Osteoblast (primary cell): ENCODE measurements at regions not wholly inside any gene's neighbourhood (a gene's known extent, or its start where the extent isn't known, plus 50 kb on each side); places are given as distances from the start of the nearest gene placed in this dataset.

Source experiments
- DNase-seq: peaks from one replicate; pipeline ENCODE4 v3.0.0; 2011; ENCODE audit warnings: low spot score, mixed read lengths; ENCODE audit not compliant: insufficient read length; ENCODE audit errors: missing footprints
- H2AFZ ChIP-seq: 2 replicates; pipeline ENCODE4 v1.6.0; 2011; ENCODE audit warnings: mild to moderate bottlenecking, low read length
- H3K27ac ChIP-seq: 2 replicates; pipeline ENCODE4 v1.5.1; 2011; ENCODE audit warnings: mild to moderate bottlenecking, low read depth, low read length, moderate library complexity
- H3K27me3 ChIP-seq: 2 replicates; pipeline ENCODE4 v1.6.0; 2012; ENCODE audit warnings: mild to moderate bottlenecking, control low read depth, inconsistent platforms, low read length, moderate library complexity; ENCODE audit not compliant: insufficient read depth
- H3K36me3 ChIP-seq: 2 replicates; pipeline ENCODE4 v1.5.1; 2011; ENCODE audit warnings: mild to moderate bottlenecking, low read length, control low read depth, moderate library complexity; ENCODE audit not compliant: insufficient read depth
- H3K4me1 ChIP-seq: 2 replicates; pipeline ENCODE4 v1.5.1; 2011; ENCODE audit warnings: mild to moderate bottlenecking, low read length, control low read depth, moderate library complexity; ENCODE audit not compliant: insufficient read depth
- H3K4me2 ChIP-seq: 2 replicates; pipeline ENCODE4 v1.6.0; 2011; ENCODE audit warnings: mild to moderate bottlenecking, low read length; ENCODE audit not compliant: insufficient read depth
- H3K4me3 ChIP-seq: fragments of 200-600 bp; sonication (generic); 3 replicates; pipeline ENCODE4 v1.5.1; 2012; ENCODE audit warnings: mild to moderate bottlenecking, low read length, inconsistent platforms; ENCODE audit not compliant: insufficient read depth
- H3K79me2 ChIP-seq: 2 replicates; pipeline ENCODE4 v1.6.0; 2012; ENCODE audit warnings: mild to moderate bottlenecking, low read length, control low read depth, inconsistent platforms; ENCODE audit not compliant: insufficient read depth
- H3K9me3 ChIP-seq: 2 replicates; pipeline ENCODE4 v1.5.1; 2011; ENCODE audit warnings: low read depth, low read length, control low read depth
- H4K20me1 ChIP-seq: 2 replicates; pipeline ENCODE4 v1.6.0; 2012; ENCODE audit warnings: mild to moderate bottlenecking, low read length, control low read depth; ENCODE audit not compliant: insufficient read depth
- CTCF ChIP-seq: IDR thresholded peaks from 2 replicates; pipeline ENCODE4 v1.5.1; 2011; ENCODE audit warnings: mild to moderate bottlenecking, low read depth, low read length, moderate library complexity; ENCODE audit errors: extremely low read depth

- Histone ChIP-seq H3K4me2 (no peak overlapping the region), H2AFZ (no peak overlapping the region), H4K20me1 (no peaks in the 10 kb centered on the region), H3K79me2 (no peaks in the 10 kb centered on the region), H3K27ac (no peak overlapping the region), H3K4me1 (peaks cover 30% of the 10 kb centered on the region), H3K9me3 (no peaks in the 10 kb centered on the region), H3K27me3 (no peaks in the 10 kb centered on the region), H3K4me3 (no peak overlapping the region), H3K36me3 (no peaks in the 10 kb centered on the region)
- TF ChIP-seq CTCF = no peak
- DNase-seq = peak; percentile 47
Measured at GRCh38 chr11:95702526-95702925, 87.1 kb downstream of the FAM76B start.

- H2AFZ ChIP-seq = peak overlapping the region; percentile 11
- no peak for DNase-seq
- H3K4me1 ChIP-seq = peaks cover 30% of the 10 kb centered on the region
- no peaks in the 10 kb centered on the region for H3K9me3 ChIP-seq
- H3K27me3 ChIP-seq = no peaks in the 10 kb centered on the region
- no peak overlapping the region for H3K27ac ChIP-seq
- peak overlapping the region; percentile 1 for H3K4me2 ChIP-seq
- no peaks in the 10 kb centered on the region for H3K79me2 ChIP-seq
- H3K4me3 ChIP-seq = no peak overlapping the region
- no peaks in the 10 kb centered on the region for H4K20me1 ChIP-seq
- H3K36me3 ChIP-seq = no peaks in the 10 kb centered on the region
- TF ChIP-seq CTCF = no peak
Measured at GRCh38 chr11:95700471-95700817, 89.1 kb downstream of the FAM76B start.

GRCh38 chr11:95699631-95700470, 89.7 kb downstream of the FAM76B start:
- no peak overlapping the region for H3K4me3 ChIP-seq
- peak; percentile 67 for DNase-seq
- peak overlapping the region; percentile 8 for H3K27ac ChIP-seq
- no peaks in the 10 kb centered on the region for H4K20me1 ChIP-seq
- no peaks in the 10 kb centered on the region for H3K79me2 ChIP-seq
- H3K4me2 ChIP-seq = peak overlapping the region; percentile 1
- TF ChIP-seq CTCF = no peak
- no peaks in the 10 kb centered on the region for H3K27me3 ChIP-seq
- no peaks in the 10 kb centered on the region for H3K9me3 ChIP-seq
- no peaks in the 10 kb centered on the region for H3K36me3 ChIP-seq
- H2AFZ ChIP-seq = peak overlapping the region; percentile 11
- H3K4me1 ChIP-seq = peaks cover 30% of the 10 kb centered on the region

- no peak overlapping the region for H3K4me3 ChIP-seq
- H3K27ac ChIP-seq = peak overlapping the region; percentile 8
- H3K27me3 ChIP-seq = no peaks in the 10 kb centered on the region
- TF ChIP-seq CTCF = no peak
- peak overlapping the region; percentile 44 for H2AFZ ChIP-seq
- peaks cover 30% of the 10 kb centered on the region for H3K4me1 ChIP-seq
- H3K9me3 ChIP-seq = no peaks in the 10 kb centered on the region
- no peaks in the 10 kb centered on the region for H4K20me1 ChIP-seq
- H3K4me2 ChIP-seq = peak overlapping the region; percentile 1
- no peaks in the 10 kb centered on the region for H3K36me3 ChIP-seq
- DNase-seq = no peak
- no peaks in the 10 kb centered on the region for H3K79me2 ChIP-seq
Measured at GRCh38 chr11:95698676-95699557, 90.7 kb downstream of the FAM76B start.
